ENCODE measurements at regions not wholly inside any gene's neighbourhood (a gene's known extent, or its start where the extent isn't known, plus 50 kb on each side); places are given as distances from the start of the nearest gene placed in this dataset.

- DNase-seq (no peak), ATAC-seq (ENCODE audit: low read depth) (no peak)
- Histone ChIP-seq H3K9ac (ENCODE audit: low read depth, low read length) (no peak overlapping the region), H3K79me1 (ENCODE audit: low read depth in 1 of 2, low read length in 2 of 2) (no peaks in the 10 kb centered on the region), H3K18ac (ENCODE audit: low read depth, low read length) (no peak overlapping the region), H3K14ac (replicated peaks; ENCODE audit: low read depth, low read length) (no peak overlapping the region), H3K4me1 (ENCODE audit: control insufficient read depth, insufficient read depth, low read length) (no peaks in the 10 kb centered on the region), H3K4me3 (ENCODE audit: insufficient read depth, low read depth, low read length) (no peak overlapping the region), H3K4me2 (ENCODE audit: low read depth, low read length) (no peak overlapping the region), H4K91ac (ENCODE audit: insufficient read depth, low read depth, low read length) (no peak overlapping the region), H3K9me3 (ENCODE audit: control insufficient read depth, insufficient read depth, low read length) (no peaks in the 10 kb centered on the region), H3K9me1 (ENCODE audit: insufficient read depth, low read length) (no peaks in the 10 kb centered on the region), H2AK9ac (replicated peaks; ENCODE audit: low read depth, low read length, poor library complexity) (no peak overlapping the region), H4K20me1 (ENCODE audit: insufficient read depth, low read length) (no peaks in the 10 kb centered on the region), H2BK120ac (ENCODE audit: low read depth, low read length) (no peak overlapping the region), H3K4ac (ENCODE audit: low read depth, low read length) (no peak overlapping the region), H2BK15ac (ENCODE audit: low read depth, low read length) (no peak overlapping the region), H2AFZ (replicated peaks; ENCODE audit: low read length, poor library complexity) (no peak overlapping the region), H3K23ac (ENCODE audit: low read depth, low read length) (no peak overlapping the region), H3K36me3 (ENCODE audit: control insufficient read depth, insufficient read depth, low read length) (no peaks in the 10 kb centered on the region), H4K8ac (ENCODE audit: low read depth in 2 of 2, low read length in 2 of 2) (no peak overlapping the region), H3K27ac (ENCODE audit: insufficient read depth, low read length) (no peak overlapping the region), H2AK5ac (ENCODE audit: low read depth, low read length) (no peak overlapping the region), H2BK20ac (ENCODE audit: low read depth, low read length) (no peak overlapping the region), H4K5ac (ENCODE audit: low read depth, low read length) (no peak overlapping the region), H3K27me3 (ENCODE audit: control insufficient read depth, insufficient read depth, low read length) (no peaks in the 10 kb centered on the region), H3K56ac (ENCODE audit: extremely low read depth, insufficient read depth, low read length) (no peak overlapping the region), H2BK5ac (ENCODE audit: low read depth, low read length, poor library complexity, severe bottlenecking) (no peak overlapping the region)
- dilution Hi-C loops (cut with HindIII; ENCODE audit: low sequenced_read_pairs, unreplicated experiment) (no loop called here), in situ Hi-C loops (cut with MboI; ENCODE audit: low sequenced_read_pairs) (no loop called here), intact Hi-C loops (cut with micrococcal nuclease) (no loop called here)
- no TSS peak for BruUV-seq (replicated peaks)
- WGBS, 2 experiments (ENCODE audit: extremely low coverage in 2 of 2, insufficient read length in 1 of 2): no CpG with 5 or more reads among the region's 4 CpGs
- ChIA-PET CTCF (no interaction called here), POLR2A (ENCODE audit: unreplicated experiment) (no interaction called here)
- TF ChIP-seq SMC3 (IDR thresholded peaks at IDR 0.05; ENCODE audit: low read depth, low read length) (no peak), NFE2L2 (IDR thresholded peaks at IDR 0.05; ENCODE audit: low read depth, low read length) (no peak), RCOR1 (IDR thresholded peaks at IDR 0.05; ENCODE audit: insufficient replicate concordance, low read length) (no peak), USF2 (IDR thresholded peaks at IDR 0.05; ENCODE audit: low read depth, low read length) (no peak), MAZ (IDR thresholded peaks at IDR 0.05; ENCODE audit: borderline replicate concordance, low read depth, low read length) (no peak), POLR2A (IDR thresholded peaks at IDR 0.05; ENCODE audit: low read depth, low read length) (no peak), RFX5 (IDR thresholded peaks at IDR 0.05; ENCODE audit: low read depth, low read length) (no peak), CHD1 (IDR thresholded peaks at IDR 0.05; ENCODE audit: low read depth, low read length) (no peak), CEBPB (IDR thresholded peaks at IDR 0.05; ENCODE audit: low read depth, low read length) (no peak), FOS (IDR thresholded peaks at IDR 0.05; ENCODE audit: low read depth, low read length) (no peak), MXI1 (IDR thresholded peaks at IDR 0.05; ENCODE audit: borderline replicate concordance, low read depth, low read length) (no peak), RAD21 (IDR thresholded peaks at IDR 0.05; ENCODE audit: low read length) (no peak)
- TF ChIP-seq, protein P1, sequence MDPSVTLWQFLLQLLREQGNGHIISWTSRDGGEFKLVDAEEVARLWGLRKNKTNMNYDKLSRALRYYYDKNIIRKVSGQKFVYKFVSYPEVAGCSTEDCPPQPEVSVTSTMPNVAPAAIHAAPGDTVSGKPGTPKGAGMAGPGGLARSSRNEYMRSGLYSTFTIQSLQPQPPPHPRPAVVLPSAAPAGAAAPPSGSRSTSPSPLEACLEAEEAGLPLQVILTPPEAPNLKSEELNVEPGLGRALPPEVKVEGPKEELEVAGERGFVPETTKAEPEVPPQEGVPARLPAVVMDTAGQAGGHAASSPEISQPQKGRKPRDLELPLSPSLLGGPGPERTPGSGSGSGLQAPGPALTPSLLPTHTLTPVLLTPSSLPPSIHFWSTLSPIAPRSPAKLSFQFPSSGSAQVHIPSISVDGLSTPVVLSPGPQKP (IDR thresholded peaks at IDR 0.05; ENCODE audit: borderline replicate concordance, low read depth, low read length): no peak
- TF ChIP-seq, protein P2, sequence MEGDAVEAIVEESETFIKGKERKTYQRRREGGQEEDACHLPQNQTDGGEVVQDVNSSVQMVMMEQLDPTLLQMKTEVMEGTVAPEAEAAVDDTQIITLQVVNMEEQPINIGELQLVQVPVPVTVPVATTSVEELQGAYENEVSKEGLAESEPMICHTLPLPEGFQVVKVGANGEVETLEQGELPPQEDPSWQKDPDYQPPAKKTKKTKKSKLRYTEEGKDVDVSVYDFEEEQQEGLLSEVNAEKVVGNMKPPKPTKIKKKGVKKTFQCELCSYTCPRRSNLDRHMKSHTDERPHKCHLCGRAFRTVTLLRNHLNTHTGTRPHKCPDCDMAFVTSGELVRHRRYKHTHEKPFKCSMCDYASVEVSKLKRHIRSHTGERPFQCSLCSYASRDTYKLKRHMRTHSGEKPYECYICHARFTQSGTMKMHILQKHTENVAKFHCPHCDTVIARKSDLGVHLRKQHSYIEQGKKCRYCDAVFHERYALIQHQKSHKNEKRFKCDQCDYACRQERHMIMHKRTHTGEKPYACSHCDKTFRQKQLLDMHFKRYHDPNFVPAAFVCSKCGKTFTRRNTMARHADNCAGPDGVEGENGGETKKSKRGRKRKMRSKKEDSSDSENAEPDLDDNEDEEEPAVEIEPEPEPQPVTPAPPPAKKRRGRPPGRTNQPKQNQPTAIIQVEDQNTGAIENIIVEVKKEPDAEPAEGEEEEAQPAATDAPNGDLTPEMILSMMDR (conservative IDR thresholded peaks at IDR 0.05; ENCODE audit: low read depth, low read length): no peak
Observed at GRCh38 chr10:126759531-126759930, 89.0 kb upstream of the C10orf90 start.

All from IMR-90 (cell line).